ENCODE measurements at regions not wholly inside any gene's neighbourhood (a gene's known extent, or its start where the extent isn't known, plus 50 kb on each side); places are given as distances from the start of the nearest gene placed in this dataset.

- Histone ChIP-seq H3K4me1 (ENCODE audit: control insufficient read depth, insufficient read depth, low read length) (no peaks in the 10 kb centered on the region), H3K27ac (ENCODE audit: extremely low read depth, low read depth, low read length) (no peak overlapping the region), H3K4me3 (ENCODE audit: low read depth, low read length) (no peak overlapping the region), H3K9me3 (ENCODE audit: control insufficient read depth, insufficient read depth, low read depth, low read length) (no peaks in the 10 kb centered on the region), H3K36me3 (ENCODE audit: control insufficient read depth in 2 of 2, insufficient read depth in 1 of 2, low read length in 2 of 2) (no peaks in the 10 kb centered on the region)
- CTCF ChIA-PET, result interaction anchor here (0.6 to 1.2 kb wide), 3 partner anchors 69 to 503 kb away, joined by 3 to 5 read pairs (median 3); no protein-coding TSS in a partner anchor
- TF ChIP-seq ZNF292 (tag by site-specific recombination; IDR thresholded peaks at IDR 0.05; ENCODE audit: borderline replicate concordance, low read depth) (no peak), ZNF302 (tag by site-specific recombination; IDR thresholded peaks at IDR 0.05; ENCODE audit: low read depth) (no peak), ZNF629 (tag by site-specific recombination; IDR thresholded peaks at IDR 0.05) (no peak), ZBTB11 (tag by site-specific recombination; conservative IDR thresholded peaks at IDR 0.05; ENCODE audit: low read depth) (no peak), ZEB2 (tag by site-specific recombination; IDR thresholded peaks at IDR 0.05) (no peak), SP3 (tag by site-specific recombination; IDR thresholded peaks at IDR 0.05) (no peak), ZIC2 (tag by site-specific recombination; IDR thresholded peaks at IDR 0.05) (peak; percentile 87)
- POLR2A ChIA-PET, result no interaction called here
Observed at GRCh38 chr6:165959627-165960026, 208.0 kb downstream of the TBXT start.

GRCh38 chr6:165956874-165957273 is 210.8 kb downstream of the TBXT start:
- Histone ChIP-seq H3K4me1 (ENCODE audit: control insufficient read depth, insufficient read depth, low read length) (no peaks in the 10 kb centered on the region), H3K9me3 (ENCODE audit: control insufficient read depth, insufficient read depth, low read depth, low read length) (no peaks in the 10 kb centered on the region), H3K36me3 (ENCODE audit: control insufficient read depth in 2 of 2, insufficient read depth in 1 of 2, low read length in 2 of 2) (no peaks in the 10 kb centered on the region), H3K27ac (ENCODE audit: extremely low read depth, low read depth, low read length) (no peak overlapping the region), H3K4me3 (ENCODE audit: low read depth, low read length) (no peak overlapping the region)
- POLR2A ChIA-PET, result no interaction called here
- CTCF ChIA-PET, result interaction anchor here (0.8 kb wide), 1 partner anchor 74 kb away, joined by 3 read pairs; no protein-coding TSS in a partner anchor
- TF ChIP-seq ZBTB11 (tag by site-specific recombination; conservative IDR thresholded peaks at IDR 0.05; ENCODE audit: low read depth), result no peak
- no peak for TF ChIP-seq ZNF354C (tag by site-specific recombination; IDR thresholded peaks at IDR 0.05; ENCODE audit: borderline replicate concordance, low read depth)
- TF ChIP-seq MZF1 (tag by site-specific recombination; IDR thresholded peaks at IDR 0.05; ENCODE audit: borderline replicate concordance), result no peak

GRCh38 chr6:165952514-165952913 is 215.1 kb downstream of the TBXT start:
- ChIA-PET CTCF (interaction anchor here (1.2 kb wide), 1 partner anchor 68 kb away, joined by 5 read pairs; no protein-coding TSS in a partner anchor), POLR2A (no interaction called here)
- Histone ChIP-seq H3K27ac (ENCODE audit: extremely low read depth, low read depth, low read length) (no peak overlapping the region), H3K9me3 (ENCODE audit: control insufficient read depth, insufficient read depth, low read depth, low read length) (no peaks in the 10 kb centered on the region), H3K4me3 (ENCODE audit: low read depth, low read length) (no peak overlapping the region), H3K4me1 (ENCODE audit: control insufficient read depth, insufficient read depth, low read length) (no peaks in the 10 kb centered on the region), H3K36me3 (ENCODE audit: control insufficient read depth in 2 of 2, insufficient read depth in 1 of 2, low read length in 2 of 2) (no peaks in the 10 kb centered on the region)
- TF ChIP-seq ZNF341 (tag by site-specific recombination; IDR thresholded peaks at IDR 0.05; ENCODE audit: low read depth) (no peak), ZXDB (tag by site-specific recombination; IDR thresholded peaks at IDR 0.05) (no peak), MEIS1 (CRISPR knock-in tag; IDR thresholded peaks at IDR 0.05; ENCODE audit: borderline replicate concordance) (no peak), ZNF785 (tag by site-specific recombination; IDR thresholded peaks at IDR 0.05) (no peak), ZNF624 (tag by site-specific recombination; IDR thresholded peaks at IDR 0.05) (no peak), ZNF610 (tag by site-specific recombination; IDR thresholded peaks at IDR 0.05; ENCODE audit: borderline replicate concordance) (no peak), ZNF366 (tag by site-specific recombination; conservative IDR thresholded peaks at IDR 0.05) (no peak), ZNF18 (tag by site-specific recombination; IDR thresholded peaks at IDR 0.05) (no peak)

All from HEK293 (cell line).